ENCODE measurements at regions not wholly inside any gene's neighbourhood (a gene's known extent, or its start where the extent isn't known, plus 50 kb on each side); places are given as distances from the start of the nearest gene placed in this dataset.

GRCh38 chr4:34628471-34628870 lies 1615.8 kb downstream of the ARAP2 start:
- TF ChIP-seq CTCF (IDR thresholded peaks at IDR 0.05) (no peak), POLR2A (IDR thresholded peaks at IDR 0.05) (no peak)

Data from stomach (tissue), 4 donors.